CD4-positive, alpha-beta T cell (primary cell): ENCODE measurements at regions not wholly inside any gene's neighbourhood (a gene's known extent, or its start where the extent isn't known, plus 50 kb on each side); places are given as distances from the start of the nearest gene placed in this dataset.

Experiments
- ATAC-seq: fragments of 200-7000 bp; cut with Tn5 transposase; one replicate; pipeline ENCODE4 v1.10.0; 2022; ENCODE audit warnings: mild to moderate bottlenecking; ENCODE audit not compliant: poor library complexity
- CTCF ChIA-PET: fragments of 350-600 bp; sonication (Branson Sonifier 250); formaldehyde crosslinking; loops from one replicate; lab custom pipeline; 2021; ENCODE audit warnings: antibody characterized with exemption, inconsistent platforms; lab: Charles Lee
- POLR2A ChIA-PET: fragments of 350-600 bp; sonication (Branson Sonifier 250); formaldehyde crosslinking; loops from one replicate; lab custom pipeline; 2021; ENCODE audit warnings: antibody characterized with exemption, inconsistent platforms; lab: Charles Lee
- DNase-seq, 14 experiments: peaks; one replicate each; pipeline ENCODE4 v3.0.0-alpha.2; 2013 to 2020; ENCODE audit warnings: mixed read lengths in 2 of 14
- H3K27ac ChIP-seq, 2 donors: one replicate each; pipeline versions ENCODE4 v1.5.1 to v1.7.0; 2013; ENCODE audit warnings: low read length in 2 of 2, low read depth in 1 of 2, mild to moderate bottlenecking in 1 of 2
- H3K27me3 ChIP-seq, 2 experiments: 1 replicate in 1 of 2; 2 replicates in 1 of 2; pipeline versions ENCODE4 v1.6.1 to v1.7.0; 2013; ENCODE audit warnings: low read length in 2 of 2, control low read depth in 1 of 2, mild to moderate bottlenecking in 1 of 2, moderate library complexity in 1 of 2; ENCODE audit not compliant: insufficient read depth in 2 of 2, control insufficient read depth in 1 of 2
- H3K36me3 ChIP-seq: one replicate; pipeline ENCODE4 v1.6.1; 2013; ENCODE audit warnings: low read length, control low read depth; ENCODE audit not compliant: insufficient read depth
- H3K4me1 ChIP-seq: one replicate; pipeline ENCODE4 v1.6.1; 2013; ENCODE audit warnings: low read length, control low read depth; ENCODE audit not compliant: insufficient read depth
- H3K4me3 ChIP-seq: one replicate; pipeline ENCODE4 v1.5.1; 2013; ENCODE audit warnings: mild to moderate bottlenecking, low read length, moderate library complexity
- H3K9me3 ChIP-seq, 2 experiments: 1 replicate in 1 of 2; 2 replicates in 1 of 2; pipeline versions ENCODE4 v1.6.1 to v1.7.0; 2013; ENCODE audit warnings: low read length in 2 of 2, mild to moderate bottlenecking in 2 of 2, control low read depth in 1 of 2, moderate library complexity in 1 of 2; ENCODE audit not compliant: control insufficient read depth in 1 of 2, insufficient read depth in 1 of 2
- H3K27ac Mint-ChIP-seq: one replicate; pipeline ENCODE4 v1.8.0; 2020; ENCODE audit warnings: mixed read lengths
- H3K27me3 Mint-ChIP-seq: one replicate; pipeline ENCODE4 v1.8.0; 2021; ENCODE audit warnings: mixed read lengths
- H3K36me3 Mint-ChIP-seq: one replicate; pipeline ENCODE4 v1.8.0; 2021; ENCODE audit warnings: low read depth, mixed read lengths
- H3K4me1 Mint-ChIP-seq: one replicate; pipeline ENCODE4 v1.8.0; 2021; ENCODE audit warnings: low read depth, mixed read lengths
- H3K4me3 Mint-ChIP-seq: one replicate; pipeline ENCODE4 v1.8.0; 2020; ENCODE audit warnings: mild to moderate bottlenecking, mixed read lengths
- H3K9me3 Mint-ChIP-seq: one replicate; pipeline ENCODE4 v1.8.0; 2020; ENCODE audit warnings: mixed read lengths
- intact Hi-C, 2 experiments: fragments of 100-400 bp; cut with DNase I in 1 of 2; cut with micrococcal nuclease in 1 of 2; formaldehyde crosslinking; loops; one replicate each; pipeline versions ENCODE4 v1.15.1 to v1.9.0; 2023 to 2025; cut with DNase I, micrococcal nuclease
- TF ChIP-seq, protein P1 (sequence below): fragments of 200-600 bp; IDR thresholded peaks from one replicate; pipeline ENCODE4 v1.8.0; 2022; ENCODE audit warnings: antibody characterized with exemption, mild to moderate bottlenecking

DNA sequence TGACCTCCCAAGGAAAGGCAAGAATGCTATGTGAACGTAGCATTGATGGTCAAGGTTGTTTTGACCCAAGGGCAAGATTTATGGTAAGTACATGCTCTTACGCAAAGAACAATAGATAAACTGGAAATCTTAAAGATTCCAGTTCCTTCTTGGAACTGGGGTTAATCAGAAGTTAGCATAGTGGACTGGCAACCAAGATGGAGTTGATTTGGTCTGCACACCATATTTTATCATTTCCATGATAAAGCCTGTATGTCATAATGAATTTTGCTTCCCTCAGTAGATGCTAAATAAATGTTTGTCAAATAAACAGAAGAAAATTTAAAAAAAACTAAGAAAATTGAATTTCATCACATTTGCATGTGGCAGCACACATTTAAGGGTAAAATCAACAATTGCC is 242.4 kb upstream of the MEF2C start:
- H3K27me3 Mint-ChIP-seq, result no peaks in the 10 kb centered on the region
- H3K4me1 ChIP-seq, result no peaks in the 10 kb centered on the region
- ChIA-PET POLR2A (no interaction called here), CTCF (no interaction called here)
- no peak for ATAC-seq
- no peak overlapping the region for H3K27ac Mint-ChIP-seq
- H3K36me3 ChIP-seq, result no peaks in the 10 kb centered on the region
- H3K27ac ChIP-seq, result no peak overlapping the region
- intact Hi-C loops, result no loop called here
- TF ChIP-seq, protein P1, sequence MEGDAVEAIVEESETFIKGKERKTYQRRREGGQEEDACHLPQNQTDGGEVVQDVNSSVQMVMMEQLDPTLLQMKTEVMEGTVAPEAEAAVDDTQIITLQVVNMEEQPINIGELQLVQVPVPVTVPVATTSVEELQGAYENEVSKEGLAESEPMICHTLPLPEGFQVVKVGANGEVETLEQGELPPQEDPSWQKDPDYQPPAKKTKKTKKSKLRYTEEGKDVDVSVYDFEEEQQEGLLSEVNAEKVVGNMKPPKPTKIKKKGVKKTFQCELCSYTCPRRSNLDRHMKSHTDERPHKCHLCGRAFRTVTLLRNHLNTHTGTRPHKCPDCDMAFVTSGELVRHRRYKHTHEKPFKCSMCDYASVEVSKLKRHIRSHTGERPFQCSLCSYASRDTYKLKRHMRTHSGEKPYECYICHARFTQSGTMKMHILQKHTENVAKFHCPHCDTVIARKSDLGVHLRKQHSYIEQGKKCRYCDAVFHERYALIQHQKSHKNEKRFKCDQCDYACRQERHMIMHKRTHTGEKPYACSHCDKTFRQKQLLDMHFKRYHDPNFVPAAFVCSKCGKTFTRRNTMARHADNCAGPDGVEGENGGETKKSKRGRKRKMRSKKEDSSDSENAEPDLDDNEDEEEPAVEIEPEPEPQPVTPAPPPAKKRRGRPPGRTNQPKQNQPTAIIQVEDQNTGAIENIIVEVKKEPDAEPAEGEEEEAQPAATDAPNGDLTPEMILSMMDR, result no peak
- no peaks in the 10 kb centered on the region for H3K4me1 Mint-ChIP-seq
- H3K36me3 Mint-ChIP-seq, result no peaks in the 10 kb centered on the region
- no peak for DNase-seq
- H3K9me3 ChIP-seq, result no peaks in the 10 kb centered on the region
- H3K4me3 Mint-ChIP-seq, result no peak overlapping the region
- H3K4me3 ChIP-seq, result no peak overlapping the region
- H3K9me3 Mint-ChIP-seq, result no peaks in the 10 kb centered on the region
- H3K27me3 ChIP-seq, result no peaks in the 10 kb centered on the region

DNA sequence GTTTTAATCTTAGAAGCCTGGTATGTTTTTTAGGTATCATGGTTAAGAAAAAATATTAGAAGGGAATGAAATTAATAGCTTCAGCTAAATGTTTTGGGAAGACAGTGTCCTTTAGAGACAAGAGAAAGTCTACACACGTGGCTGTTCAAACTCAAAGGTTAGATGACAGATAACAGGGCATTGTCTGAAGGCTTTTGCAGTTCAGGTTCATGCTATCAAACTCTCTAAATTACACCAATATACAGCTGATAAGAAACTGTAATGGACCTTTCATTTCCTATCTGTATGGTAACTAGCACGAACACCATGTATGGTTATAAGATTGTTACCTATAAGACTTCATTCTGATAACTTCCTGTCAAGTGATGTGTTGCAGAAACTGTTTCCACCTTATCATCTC is 240.6 kb upstream of the MEF2C start:
- no peak overlapping the region for H3K4me3 Mint-ChIP-seq
- ChIA-PET POLR2A (no interaction called here), CTCF (no interaction called here)
- Histone ChIP-seq H3K27ac (no peak overlapping the region), H3K4me1 (no peaks in the 10 kb centered on the region), H3K4me3 (no peak overlapping the region), H3K27me3 (no peaks in the 10 kb centered on the region), H3K36me3 (no peaks in the 10 kb centered on the region), H3K9me3 (no peaks in the 10 kb centered on the region)
- TF ChIP-seq, protein P1, result no peak
- no peaks in the 10 kb centered on the region for H3K27me3 Mint-ChIP-seq
- DNase-seq, result no peak
- H3K27ac Mint-ChIP-seq, result no peak overlapping the region
- no peaks in the 10 kb centered on the region for H3K4me1 Mint-ChIP-seq
- no peaks in the 10 kb centered on the region for H3K9me3 Mint-ChIP-seq
- ATAC-seq, result no peak
- H3K36me3 Mint-ChIP-seq, result no peaks in the 10 kb centered on the region
- intact Hi-C loops, result no loop called here

DNA sequence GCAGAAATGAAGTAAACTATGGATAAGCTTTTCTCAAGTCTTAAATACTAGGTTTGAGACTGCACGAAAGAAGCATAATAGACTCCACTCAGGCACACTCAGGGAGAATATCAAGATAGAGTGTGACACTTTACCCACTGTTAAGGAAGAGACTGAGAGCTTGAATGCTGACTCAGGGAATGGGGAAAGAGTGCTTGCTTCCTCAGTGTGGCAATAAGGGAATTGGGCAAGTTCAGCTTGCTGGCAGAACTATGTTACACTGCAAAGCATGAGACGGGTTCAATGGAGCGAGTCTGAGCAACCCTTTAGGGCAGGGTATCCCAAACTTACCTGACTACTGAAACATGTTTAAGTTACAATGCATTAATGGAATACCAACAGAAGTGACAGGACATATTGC is 237.7 kb upstream of the MEF2C start:
- H3K36me3 Mint-ChIP-seq, result no peaks in the 10 kb centered on the region
- DNase-seq, result peak in 2 of 14 experiments; percentile 48 to 60
- no peak for ATAC-seq
- ChIA-PET CTCF (no interaction called here), POLR2A (no interaction called here)
- Histone ChIP-seq H3K9me3 (no peaks in the 10 kb centered on the region), H3K27ac (no peak overlapping the region), H3K4me1 (no peaks in the 10 kb centered on the region), H3K4me3 (no peak overlapping the region), H3K36me3 (no peaks in the 10 kb centered on the region), H3K27me3 (no peaks in the 10 kb centered on the region)
- intact Hi-C loops, result no loop called here
- H3K27ac Mint-ChIP-seq, result no peak overlapping the region
- TF ChIP-seq, protein P1, result no peak
- H3K9me3 Mint-ChIP-seq, result no peaks in the 10 kb centered on the region
- no peaks in the 10 kb centered on the region for H3K4me1 Mint-ChIP-seq
- H3K27me3 Mint-ChIP-seq, result no peaks in the 10 kb centered on the region
- no peak overlapping the region for H3K4me3 Mint-ChIP-seq
